Activated CD4-positive, CD25-positive, alpha-beta regulatory T cell treated with anti-CD3 and anti-CD28 coated beads, Interleukin-2, amount 50 U/mL, for 24 hours (primary cell): ENCODE measurements at regions not wholly inside any gene's neighbourhood (a gene's known extent, or its start where the extent isn't known, plus 50 kb on each side); places are given as distances from the start of the nearest gene placed in this dataset.
A peak's percentile ranks its signal among the peaks of the same experiment; 100 is the strongest.
"Not testable (repeated sequence)": the region's sequence is repeated elsewhere in the genome, so short reads cannot be mapped to it uniquely, and the experiment has no call there.

Source experiments
- ATAC-seq, 2 donors: fragments of 150-1000 bp; cut with Tn5 transposase; one replicate each; pipeline ENCODE4 v1.10.0; 2021; ENCODE audit warnings: mild to moderate bottlenecking in 1 of 2, moderate library complexity in 1 of 2

- not testable (repeated sequence) for ATAC-seq
Observed at GRCh38 chr21:35183389-35183788, 134.3 kb upstream of the RUNX1 start.

GRCh38 chr21:35179990-35180540, 131.0 kb upstream of the RUNX1 start:
- ATAC-seq = no peak

- ATAC-seq = peak; percentile 99
Observed at GRCh38 chr21:35178827-35179226, 129.7 kb upstream of the RUNX1 start.

- no peak for ATAC-seq
Observed at GRCh38 chr21:35178098-35178497, 129.0 kb upstream of the RUNX1 start.

- no peak for ATAC-seq
Observed at GRCh38 chr21:35172231-35172630, 123.1 kb upstream of the RUNX1 start.

- ATAC-seq = no peak
Observed at GRCh38 chr21:35171385-35171784, 122.3 kb upstream of the RUNX1 start.

GRCh38 chr21:35170818-35171217, 121.7 kb upstream of the RUNX1 start:
- no peak for ATAC-seq

GRCh38 chr21:35170244-35170643, 121.1 kb upstream of the RUNX1 start:
- peak in 1 of 2 donors; percentile 27 for ATAC-seq

- ATAC-seq = no peak
Observed at GRCh38 chr21:35169574-35169973, 120.5 kb upstream of the RUNX1 start.

GRCh38 chr21:35168735-35169134, 119.6 kb upstream of the RUNX1 start:
- ATAC-seq = no peak

- ATAC-seq = no peak
Observed at GRCh38 chr21:35164971-35165483, 115.9 kb upstream of the RUNX1 start.

GRCh38 chr21:35164380-35164779, 115.3 kb upstream of the RUNX1 start:
- ATAC-seq = no peak

- no peak for ATAC-seq
Observed at GRCh38 chr21:35163411-35163810, 114.3 kb upstream of the RUNX1 start.

GRCh38 chr21:35162831-35163230, 113.7 kb upstream of the RUNX1 start:
- ATAC-seq = no peak

- no peak for ATAC-seq
Observed at GRCh38 chr21:35159881-35160280, 110.8 kb upstream of the RUNX1 start.

GRCh38 chr21:35157374-35157773, 108.3 kb upstream of the RUNX1 start:
- ATAC-seq = not testable (repeated sequence)

GRCh38 chr21:35156293-35157278, 107.5 kb upstream of the RUNX1 start:
- no peak for ATAC-seq

- ATAC-seq = no peak
Observed at GRCh38 chr21:35154788-35155187, 105.7 kb upstream of the RUNX1 start.

- ATAC-seq = no peak
Observed at GRCh38 chr21:35153671-35154070, 104.6 kb upstream of the RUNX1 start.

- ATAC-seq = peak in 1 of 2 donors; percentile 51
Observed at GRCh38 chr21:35150562-35151226, 101.6 kb upstream of the RUNX1 start.

- ATAC-seq = peak; percentile 35 to 62
Observed at GRCh38 chr21:35149698-35150097, 100.6 kb upstream of the RUNX1 start.

- no peak for ATAC-seq
Observed at GRCh38 chr21:35147439-35147838, 98.3 kb upstream of the RUNX1 start.

- no peak for ATAC-seq
Observed at GRCh38 chr21:35145626-35146233, 96.6 kb upstream of the RUNX1 start.
